NCI-H2107 treated with DMSO at 0.1 percent for 48 hours (cell line): ENCODE measurements at regions not wholly inside any gene's neighbourhood (a gene's known extent, or its start where the extent isn't known, plus 50 kb on each side); places are given as distances from the start of the nearest gene placed in this dataset.
"Not testable (repeated sequence)": the region's sequence is repeated elsewhere in the genome, so short reads cannot be mapped to it uniquely, and the experiment has no call there.

Experiments used
- DNase-seq: peaks from one replicate; lab custom pipeline; 2025; ENCODE audit not compliant: unreplicated experiment; lab: John Stamatoyannopoulos, UW

GRCh38 chr12:42030588-42030987, 114.1 kb downstream of the GXYLT1 start:
- no peak for DNase-seq

GRCh38 chr12:42027546-42027945, 117.1 kb downstream of the GXYLT1 start:
- no peak for DNase-seq

GRCh38 chr12:42024495-42024830, 120.2 kb downstream of the GXYLT1 start:
- no peak for DNase-seq

GRCh38 chr12:42023733-42024494, 120.8 kb downstream of the GXYLT1 start:
- DNase-seq, result peak; percentile 70

GRCh38 chr12:42021937-42022336, 122.7 kb downstream of the GXYLT1 start:
- DNase-seq, result not testable (repeated sequence)

GRCh38 chr12:42021469-42021868, 123.2 kb downstream of the GXYLT1 start:
- no peak for DNase-seq

GRCh38 chr12:42020226-42020625, 124.4 kb downstream of the GXYLT1 start:
- DNase-seq, result no peak

GRCh38 chr12:42019746-42020145, 124.9 kb downstream of the GXYLT1 start:
- no peak for DNase-seq

GRCh38 chr12:42017051-42017450, 127.6 kb downstream of the GXYLT1 start:
- DNase-seq, result no peak

- DNase-seq, result no peak
Observed at GRCh38 chr12:42015051-42015461, 129.6 kb downstream of the GXYLT1 start.

- DNase-seq, result not testable (repeated sequence)
Observed at GRCh38 chr12:42012501-42012900, 132.2 kb downstream of the GXYLT1 start.

- DNase-seq, result no peak
Observed at GRCh38 chr12:42010715-42011114, 134.0 kb downstream of the GXYLT1 start.

- no peak for DNase-seq
Observed at GRCh38 chr12:42010257-42010656, 134.4 kb downstream of the GXYLT1 start.

- no peak for DNase-seq
Observed at GRCh38 chr12:42008996-42009395, 135.7 kb downstream of the GXYLT1 start.

GRCh38 chr12:42003031-42003430, 141.6 kb downstream of the GXYLT1 start:
- no peak for DNase-seq

GRCh38 chr12:42002563-42002962, 142.1 kb downstream of the GXYLT1 start:
- DNase-seq, result no peak

- no peak for DNase-seq
Observed at GRCh38 chr12:41998436-41998835, 146.2 kb downstream of the GXYLT1 start.

GRCh38 chr12:41993283-41993682, 151.4 kb downstream of the GXYLT1 start:
- no peak for DNase-seq

GRCh38 chr12:41992692-41993215, 151.9 kb downstream of the GXYLT1 start:
- no peak for DNase-seq

GRCh38 chr12:41992022-41992421, 152.7 kb downstream of the GXYLT1 start:
- DNase-seq, result no peak

GRCh38 chr12:41988715-41989114, 156.0 kb downstream of the GXYLT1 start:
- DNase-seq, result no peak

- not testable (repeated sequence) for DNase-seq
Observed at GRCh38 chr12:41986513-41986912, 158.2 kb downstream of the GXYLT1 start.

- peak; percentile 79 for DNase-seq
Observed at GRCh38 chr12:41983856-41984255, 160.8 kb downstream of the GXYLT1 start.
